Right lobe of liver (tissue), 4 donors: ENCODE measurements at regions not wholly inside any gene's neighbourhood (a gene's known extent, or its start where the extent isn't known, plus 50 kb on each side); places are given as distances from the start of the nearest gene placed in this dataset.

Source experiments
- POLR2A ChIP-seq: fragments of 450-650 bp; IDR thresholded peaks from one replicate; pipeline ENCODE4 v1.6.1; 2017; ENCODE audit warnings: antibody characterized with exemption, mild to moderate bottlenecking
- TF ChIP-seq, protein P1 (sequence below), 4 donors: fragments of 200-600 bp in 3 of 4; fragments of 450-650 bp in 1 of 4; IDR thresholded peaks; one replicate each; pipeline versions ENCODE4 v1.5.1 to v1.8.0; 2016 to 2022; ENCODE audit warnings: antibody characterized with exemption in 4 of 4, mild to moderate bottlenecking in 2 of 4
- donor health status: DM: no; HTN: no; CAD: no.
- donor health status: DM: no; HTN: no; CAD: no.
- donor health status: DM: no; HTN: yes; CAD: no.

DNA sequence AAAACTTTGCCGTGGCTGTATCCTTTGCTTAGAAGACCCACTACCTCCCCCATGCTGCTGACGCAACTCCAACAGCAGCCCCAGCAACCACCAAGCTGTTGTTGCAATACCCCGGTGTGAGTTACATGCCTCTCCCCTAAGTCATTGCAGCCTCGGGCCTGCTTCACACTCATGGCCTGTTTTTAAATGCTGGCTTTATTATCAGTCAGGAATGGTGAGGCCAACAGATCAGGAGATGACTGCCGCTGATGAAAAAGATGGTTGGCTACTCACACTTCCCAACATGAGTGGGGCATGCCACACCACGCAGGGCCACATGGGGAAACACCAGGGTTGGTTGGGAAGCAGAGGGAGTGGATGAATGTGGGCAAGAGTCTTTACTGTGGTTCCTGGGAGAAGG is 171.5 kb upstream of the SYT13 start:
- TF ChIP-seq, protein P1, sequence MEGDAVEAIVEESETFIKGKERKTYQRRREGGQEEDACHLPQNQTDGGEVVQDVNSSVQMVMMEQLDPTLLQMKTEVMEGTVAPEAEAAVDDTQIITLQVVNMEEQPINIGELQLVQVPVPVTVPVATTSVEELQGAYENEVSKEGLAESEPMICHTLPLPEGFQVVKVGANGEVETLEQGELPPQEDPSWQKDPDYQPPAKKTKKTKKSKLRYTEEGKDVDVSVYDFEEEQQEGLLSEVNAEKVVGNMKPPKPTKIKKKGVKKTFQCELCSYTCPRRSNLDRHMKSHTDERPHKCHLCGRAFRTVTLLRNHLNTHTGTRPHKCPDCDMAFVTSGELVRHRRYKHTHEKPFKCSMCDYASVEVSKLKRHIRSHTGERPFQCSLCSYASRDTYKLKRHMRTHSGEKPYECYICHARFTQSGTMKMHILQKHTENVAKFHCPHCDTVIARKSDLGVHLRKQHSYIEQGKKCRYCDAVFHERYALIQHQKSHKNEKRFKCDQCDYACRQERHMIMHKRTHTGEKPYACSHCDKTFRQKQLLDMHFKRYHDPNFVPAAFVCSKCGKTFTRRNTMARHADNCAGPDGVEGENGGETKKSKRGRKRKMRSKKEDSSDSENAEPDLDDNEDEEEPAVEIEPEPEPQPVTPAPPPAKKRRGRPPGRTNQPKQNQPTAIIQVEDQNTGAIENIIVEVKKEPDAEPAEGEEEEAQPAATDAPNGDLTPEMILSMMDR (IDR thresholded peaks at IDR 0.05) = no peak
- TF ChIP-seq POLR2A = no peak
